Esophagus muscularis mucosa (tissue), 4 donors: ENCODE measurements at regions not wholly inside any gene's neighbourhood (a gene's known extent, or its start where the extent isn't known, plus 50 kb on each side); places are given as distances from the start of the nearest gene placed in this dataset.

Experiments
- DNase-seq: peaks from one replicate; pipeline ENCODE4 v3.0.0-alpha.2; 2017; ENCODE audit errors: extremely low spot score
- H3K27ac ChIP-seq, 4 donors: fragments of 200-600 bp; sonication (generic); replicated peaks in 1 of 4; 1 replicate in 3 of 4; 2 replicates in 1 of 4; pipeline ENCODE4 v1.5.1; 2016 to 2019; ENCODE audit warnings: mild to moderate bottlenecking in 1 of 4
- H3K27me3 ChIP-seq, 4 donors: fragments of 200-600 bp; sonication (generic); one replicate each; pipeline versions ENCODE4 v1.5.1 to v1.6.0; 2016 to 2019
- H3K36me3 ChIP-seq, 4 donors: fragments of 200-600 bp; sonication (generic); one replicate each; pipeline ENCODE4 v1.5.1; 2016 to 2019
- H3K4me1 ChIP-seq, 4 donors: fragments of 200-600 bp; sonication (generic); one replicate each; pipeline ENCODE4 v1.5.1; 2016 to 2019
- H3K4me3 ChIP-seq, 4 donors: fragments of 200-600 bp; sonication (generic); 1 replicate in 2 of 4; 2 replicates in 2 of 4; pipeline ENCODE4 v1.5.1; 2016 to 2019; ENCODE audit warnings: mild to moderate bottlenecking in 4 of 4, moderate library complexity in 1 of 4
- H3K9me3 ChIP-seq, 4 donors: fragments of 200-600 bp; sonication (generic); 1 replicate in 3 of 4; 2 replicates in 1 of 4; pipeline ENCODE4 v1.5.1; 2016 to 2019
- EP300 ChIP-seq: sonication (generic); formaldehyde crosslinking; IDR thresholded peaks from one replicate; pipeline ENCODE4 v1.6.1; 2017; ENCODE audit warnings: antibody characterized with exemption
- POLR2A ChIP-seq: fragments of 450-650 bp; IDR thresholded peaks from one replicate; pipeline ENCODE4 v1.6.1; 2017; ENCODE audit warnings: antibody characterized with exemption, moderate library complexity, mild to moderate bottlenecking, low read depth
- POLR2AphosphoS5 ChIP-seq, 2 donors: sonication (generic); formaldehyde crosslinking; IDR thresholded peaks; one replicate each; pipeline ENCODE4 v1.6.1; 2017; ENCODE audit warnings: antibody characterized with exemption in 2 of 2
- WGBS: methylation state at CpG from one replicate; pipeline ENCODE4 v1.1.5; 2018; 5-methylcytosine and 5-hydroxymethylcytosine counted together
- intact Hi-C: fragments of 100-400 bp; cut with DNase I; formaldehyde crosslinking; loops from one replicate; pipeline ENCODE4 v1.15.1; 2023
- TF ChIP-seq, protein P1 (sequence below), 3 experiments: fragments of 200-600 bp in 2 of 3; fragments of 450-650 bp in 1 of 3; sonication (generic) in 2 of 3; IDR thresholded peaks; one replicate each; pipeline ENCODE4 v1.5.1; 2017 to 2019; ENCODE audit warnings: antibody characterized with exemption in 3 of 3, mild to moderate bottlenecking in 2 of 3, moderate library complexity in 1 of 3

DNA sequence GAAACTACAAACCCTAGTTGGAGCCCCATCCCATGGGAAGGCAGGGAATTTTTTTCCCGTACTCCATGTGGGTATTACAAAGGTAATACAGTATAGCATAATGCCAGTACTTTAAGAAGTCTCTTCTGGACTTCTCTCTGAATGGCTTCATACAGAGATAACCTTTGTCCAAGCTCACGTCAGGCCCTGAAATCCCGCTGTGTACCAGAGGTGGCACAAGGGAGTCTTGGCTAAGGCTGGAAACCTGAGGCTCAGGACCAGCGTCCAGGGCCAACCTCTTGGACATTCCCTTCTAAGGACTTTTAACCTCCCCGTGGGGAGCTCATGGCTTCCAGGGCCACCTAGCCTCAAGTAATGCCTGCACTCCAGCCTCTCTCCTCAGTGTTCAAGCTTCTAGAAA lies 338.9 kb upstream of the FAM241A start:
- H3K27me3 ChIP-seq, result peaks cover 0 to 3% (median 0%) of the 10 kb centered on the region in 4 donors
- H3K36me3 ChIP-seq, result no peaks in the 10 kb centered on the region
- 51% methylated on average over 5 of the region's 5 CpGs for WGBS
- no peaks in the 10 kb centered on the region for H3K4me1 ChIP-seq
- intact Hi-C loops, result no loop called here
- DNase-seq, result no peak
- TF ChIP-seq POLR2AphosphoS5 (IDR thresholded peaks at IDR 0.05) (no peak), POLR2A (no peak)
- TF ChIP-seq, protein P1, sequence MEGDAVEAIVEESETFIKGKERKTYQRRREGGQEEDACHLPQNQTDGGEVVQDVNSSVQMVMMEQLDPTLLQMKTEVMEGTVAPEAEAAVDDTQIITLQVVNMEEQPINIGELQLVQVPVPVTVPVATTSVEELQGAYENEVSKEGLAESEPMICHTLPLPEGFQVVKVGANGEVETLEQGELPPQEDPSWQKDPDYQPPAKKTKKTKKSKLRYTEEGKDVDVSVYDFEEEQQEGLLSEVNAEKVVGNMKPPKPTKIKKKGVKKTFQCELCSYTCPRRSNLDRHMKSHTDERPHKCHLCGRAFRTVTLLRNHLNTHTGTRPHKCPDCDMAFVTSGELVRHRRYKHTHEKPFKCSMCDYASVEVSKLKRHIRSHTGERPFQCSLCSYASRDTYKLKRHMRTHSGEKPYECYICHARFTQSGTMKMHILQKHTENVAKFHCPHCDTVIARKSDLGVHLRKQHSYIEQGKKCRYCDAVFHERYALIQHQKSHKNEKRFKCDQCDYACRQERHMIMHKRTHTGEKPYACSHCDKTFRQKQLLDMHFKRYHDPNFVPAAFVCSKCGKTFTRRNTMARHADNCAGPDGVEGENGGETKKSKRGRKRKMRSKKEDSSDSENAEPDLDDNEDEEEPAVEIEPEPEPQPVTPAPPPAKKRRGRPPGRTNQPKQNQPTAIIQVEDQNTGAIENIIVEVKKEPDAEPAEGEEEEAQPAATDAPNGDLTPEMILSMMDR (IDR thresholded peaks at IDR 0.05), result no peak
- no peak overlapping the region for H3K4me3 ChIP-seq
- H3K27ac ChIP-seq, result no peak overlapping the region
- no peaks in the 10 kb centered on the region for H3K9me3 ChIP-seq

DNA sequence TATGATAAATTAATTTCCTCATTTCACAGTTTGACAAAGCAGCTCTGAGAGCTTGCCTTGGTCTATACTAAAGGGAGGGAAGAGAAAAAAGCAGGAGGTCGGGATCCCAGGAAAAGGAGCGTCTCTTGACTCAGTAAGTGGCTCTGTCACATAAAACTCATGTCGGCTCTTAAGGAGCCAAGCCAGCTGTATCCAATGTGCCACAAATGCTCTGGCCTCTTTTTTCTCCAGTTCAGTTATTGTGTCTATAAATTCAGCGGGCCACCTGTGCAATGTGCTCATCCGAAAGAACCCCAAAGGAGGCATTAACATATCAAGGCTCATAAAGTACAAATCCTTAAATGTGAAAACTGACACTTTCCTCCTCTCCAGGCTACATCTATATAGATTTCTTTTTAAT lies 337.7 kb upstream of the FAM241A start:
- WGBS, result 64% methylated on average over 5 of the region's 5 CpGs
- H3K36me3 ChIP-seq, result no peaks in the 10 kb centered on the region
- DNase-seq, result no peak
- H3K27me3 ChIP-seq, result peaks cover 0 to 3% (median 0%) of the 10 kb centered on the region in 4 donors
- no peaks in the 10 kb centered on the region for H3K9me3 ChIP-seq
- intact Hi-C loops, result no loop called here
- no peak overlapping the region for H3K27ac ChIP-seq
- TF ChIP-seq, protein P1 (IDR thresholded peaks at IDR 0.05), result no peak
- TF ChIP-seq POLR2A (no peak), POLR2AphosphoS5 (IDR thresholded peaks at IDR 0.05) (no peak), EP300 (no peak)
- H3K4me1 ChIP-seq, result no peaks in the 10 kb centered on the region
- H3K4me3 ChIP-seq, result no peak overlapping the region

DNA sequence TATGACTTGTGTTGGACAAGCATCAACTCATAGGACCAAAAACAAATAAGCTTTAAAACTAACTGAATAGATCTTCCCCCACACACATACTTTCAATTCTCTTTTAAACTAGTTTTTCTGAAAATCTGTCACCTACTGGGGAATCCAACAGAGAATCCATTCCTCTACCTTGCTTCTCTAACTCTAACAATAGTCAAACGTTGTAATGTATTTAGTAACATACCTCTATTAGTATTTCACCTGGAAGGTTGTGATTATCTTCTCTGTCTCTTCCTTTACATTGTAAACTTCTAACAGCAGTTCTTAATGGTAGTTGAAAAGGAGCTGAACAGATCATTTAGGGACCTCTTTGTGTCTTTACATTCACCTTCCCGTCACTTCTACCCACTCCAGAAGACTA lies 337.1 kb upstream of the FAM241A start:
- TF ChIP-seq EP300, result no peak
- TF ChIP-seq POLR2AphosphoS5 (IDR thresholded peaks at IDR 0.05), result no peak
- TF ChIP-seq POLR2A, result no peak
- TF ChIP-seq, protein P1 (IDR thresholded peaks at IDR 0.05), result no peak
- Histone ChIP-seq H3K27ac (no peak overlapping the region), H3K4me3 (no peak overlapping the region), H3K9me3 (no peaks in the 10 kb centered on the region), H3K36me3 (no peaks in the 10 kb centered on the region), H3K27me3 (peaks cover 0 to 3% (median 0%) of the 10 kb centered on the region in 4 donors), H3K4me1 (no peaks in the 10 kb centered on the region)
- no peak for DNase-seq
- intact Hi-C loops, result no loop called here
- whole genome bisulfite sequencing, result 66% methylated on average over 2 of the region's 2 CpGs

DNA sequence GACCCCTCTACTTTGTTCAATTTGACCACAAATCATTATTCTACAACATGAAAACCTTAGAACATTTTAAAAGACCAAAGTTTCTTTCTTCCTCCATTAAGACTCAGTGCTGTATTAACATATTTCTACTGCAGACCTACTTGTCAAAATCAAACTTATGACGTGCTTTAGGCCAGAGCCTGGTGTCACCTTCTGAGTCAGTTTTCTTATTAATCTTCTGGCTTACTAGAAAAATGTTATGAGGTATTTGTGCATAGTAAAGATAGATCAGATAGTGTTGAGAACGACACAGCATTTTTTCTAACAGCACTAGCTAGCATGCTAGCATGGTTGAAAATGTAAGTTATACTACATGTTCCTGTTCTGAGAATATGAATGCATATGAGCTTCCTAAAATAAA lies 333.6 kb upstream of the FAM241A start:
- no peaks in the 10 kb centered on the region for H3K36me3 ChIP-seq
- H3K4me1 ChIP-seq, result no peaks in the 10 kb centered on the region
- H3K27me3 ChIP-seq, result peaks cover 0 to 2% (median 0%) of the 10 kb centered on the region in 4 donors
- no peak overlapping the region for H3K4me3 ChIP-seq
- WGBS, result 67% methylated on average over 2 of the region's 2 CpGs
- H3K9me3 ChIP-seq, result no peaks in the 10 kb centered on the region
- TF ChIP-seq POLR2AphosphoS5 (IDR thresholded peaks at IDR 0.05) (no peak), EP300 (no peak), POLR2A (no peak)
- TF ChIP-seq, protein P1 (IDR thresholded peaks at IDR 0.05), result no peak
- DNase-seq, result no peak
- H3K27ac ChIP-seq, result no peak overlapping the region
- intact Hi-C loops, result no loop called here

DNA sequence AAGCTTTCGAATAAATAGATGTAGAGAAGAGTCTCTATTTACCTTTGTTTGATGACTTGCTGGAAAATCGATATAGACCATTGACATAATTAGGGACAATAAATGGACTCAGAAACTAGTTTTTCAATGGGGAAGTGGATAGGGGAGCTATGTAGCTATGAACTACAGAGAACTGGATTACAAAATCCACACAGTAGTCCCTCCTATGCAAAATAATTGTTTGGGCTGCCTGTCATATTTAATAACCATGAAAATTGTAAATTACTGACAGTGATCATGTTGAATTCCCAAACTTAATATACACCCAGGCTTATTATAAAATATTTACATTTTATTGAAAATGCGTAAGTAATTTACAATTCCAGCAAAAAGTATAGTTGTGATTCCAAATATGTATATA lies 333.1 kb upstream of the FAM241A start:
- Histone ChIP-seq H3K27ac (no peak overlapping the region), H3K9me3 (no peaks in the 10 kb centered on the region), H3K4me1 (no peaks in the 10 kb centered on the region), H3K36me3 (no peaks in the 10 kb centered on the region), H3K27me3 (no peaks in the 10 kb centered on the region), H3K4me3 (no peak overlapping the region)
- TF ChIP-seq POLR2AphosphoS5 (IDR thresholded peaks at IDR 0.05) (no peak), POLR2A (no peak), EP300 (no peak)
- TF ChIP-seq, protein P1 (IDR thresholded peaks at IDR 0.05), result no peak
- 85% methylated on average over 3 of the region's 3 CpGs for WGBS
- DNase-seq, result no peak
- intact Hi-C loops, result no loop called here
